A549 (cell line): ENCODE measurements at regions not wholly inside any gene's neighbourhood (a gene's known extent, or its start where the extent isn't known, plus 50 kb on each side); places are given as distances from the start of the nearest gene placed in this dataset.
"Not testable (repeated sequence)": the region's sequence is repeated elsewhere in the genome, so short reads cannot be mapped to it uniquely, and the experiment has no call there.

Experiments used
- ATAC-seq, 2 experiments: fragments of 200-7000 bp in 1 of 2; fragments of >200 bp in 1 of 2; cut with Nextera tagmentation in 1 of 2; cut with Tn5 transposase in 1 of 2; 3 replicates each; pipeline versions ENCODE4 v1.8.0 to v1.9.1; 2018 to 2020; ENCODE audit warnings: mild to moderate bottlenecking in 1 of 2, moderate library complexity in 1 of 2
- CTCF ChIA-PET: fragments of 300-600 bp; sonication (Branson Sonifier 250); formaldehyde crosslinking; extraction: SDS; loops from one replicate; lab custom pipeline; 2021; ENCODE audit warnings: antibody characterized with exemption, inconsistent platforms; lab: Yijun Ruan, JAX
- POLR2A ChIA-PET: fragments of 350-600 bp; formaldehyde crosslinking; extraction: SDS; loops from one replicate; lab custom pipeline; 2021; ENCODE audit warnings: antibody characterized with exemption, inconsistent platforms; lab: Yijun Ruan, JAX
- DNase-seq, 2 experiments: peaks; one replicate each; pipeline versions ENCODE4 v3.0.0 to v3.0.0-alpha.2; 2011 to 2016; ENCODE audit warnings: low read depth in 1 of 2, low spot score in 1 of 2
- FAIRE-seq: peaks from 2 replicates; lab custom pipeline; 2011; peaks lifted over from hg19 to GRCh38; lab: Jason Lieb, UNC
- H3K27ac ChIP-seq, 2 experiments: fragments of >200 bp; sonication (Bioruptor Twin); formaldehyde crosslinking; 3 replicates each; pipeline ENCODE4 v1.5.1; 2016 to 2017
- H3K4me1 ChIP-seq: fragments of >200 bp; sonication (Bioruptor Twin); formaldehyde crosslinking; 3 replicates; pipeline ENCODE4 v1.6.1; 2016
- H3K4me2 ChIP-seq: fragments of >200 bp; sonication (Bioruptor Twin); formaldehyde crosslinking; 3 replicates; pipeline ENCODE4 v1.6.1; 2016
- H3K4me3 ChIP-seq: fragments of >200 bp; sonication (Bioruptor Twin); formaldehyde crosslinking; 3 replicates; pipeline ENCODE4 v1.5.1; 2016
- H3K9me3 ChIP-seq: fragments of >200 bp; sonication (Bioruptor Twin); formaldehyde crosslinking; 3 replicates; pipeline ENCODE4 v1.6.1; 2016
- CEBPB ChIP-seq, 2 experiments: fragments of >200 bp in 1 of 2; sonication (Bioruptor Twin) in 1 of 2; formaldehyde crosslinking in 1 of 2; IDR thresholded peaks; 2 replicates each; pipeline ENCODE4 v1.6.1; 2012 to 2016
- EP300 ChIP-seq, 2 experiments: fragments of >200 bp; sonication (Bioruptor Twin); formaldehyde crosslinking; IDR thresholded peaks; 2 replicates in 1 of 2; 3 replicates in 1 of 2; pipeline ENCODE4 v1.6.1; 2016 to 2017
- FOSB ChIP-seq: fragments of 250-450 bp; sonication (Bioruptor Pico); IDR thresholded peaks from 2 replicates; pipeline ENCODE4 v1.5.0; 2020; ENCODE audit warnings: mild to moderate bottlenecking, moderate library complexity
- FOSL2 ChIP-seq, 2 experiments: fragments of 450-650 bp in 1 of 2; fragments of >200 bp in 1 of 2; sonication (Bioruptor Twin) in 1 of 2; formaldehyde crosslinking; IDR thresholded peaks; 2 replicates each; pipeline versions ENCODE4 v1.5.0 to v1.6.1; 2016 to 2020; ENCODE audit warnings: mild to moderate bottlenecking in 1 of 2, moderate library complexity in 1 of 2
- FOXS1 ChIP-seq: fragments of 250-450 bp; sonication (Bioruptor Pico); IDR thresholded peaks from 2 replicates; pipeline ENCODE4 v1.5.0; 2020; ENCODE audit warnings: mild to moderate bottlenecking, moderate library complexity
- HDAC2 ChIP-seq: fragments of 200-600 bp; sonication (generic); IDR thresholded peaks from 2 replicates; pipeline ENCODE4 v1.6.1; 2016
- HEYL ChIP-seq: fragments of 250-450 bp; sonication (Bioruptor Pico); IDR thresholded peaks from 2 replicates; pipeline ENCODE4 v1.8.0; 2021; ENCODE audit warnings: mild to moderate bottlenecking, moderate library complexity
- HOXB5 ChIP-seq: fragments of 250-450 bp; sonication (Bioruptor Pico); IDR thresholded peaks from 2 replicates; pipeline ENCODE4 v1.5.0; 2020; ENCODE audit warnings: mild to moderate bottlenecking, moderate library complexity
- JUNB ChIP-seq: fragments of >200 bp; sonication (Bioruptor Twin); formaldehyde crosslinking; IDR thresholded peaks from 2 replicates; pipeline ENCODE4 v1.6.1; 2016
- KDM5A ChIP-seq: fragments of 200-600 bp; sonication (generic); IDR thresholded peaks from 2 replicates; pipeline ENCODE4 v1.6.1; 2016; ENCODE audit warnings: antibody characterized with exemption, mild to moderate bottlenecking
- MAFK ChIP-seq: fragments of 450-650 bp; IDR thresholded peaks from 2 replicates; pipeline ENCODE4 v1.6.1; 2014; ENCODE audit not compliant: partially characterized antibody
- MAZ ChIP-seq: fragments of 150-350 bp; IDR thresholded peaks from 2 replicates; pipeline ENCODE4 v1.6.1; 2014; ENCODE audit warnings: antibody characterized with exemption, low read depth, low read length, borderline replicate concordance
- RFX5 ChIP-seq: fragments of 450-650 bp; IDR thresholded peaks from 2 replicates; pipeline ENCODE4 v1.7.1; 2014; ENCODE audit warnings: antibody characterized with exemption, mild to moderate bottlenecking, moderate library complexity
- SREBF2 ChIP-seq: fragments of 450-650 bp; IDR thresholded peaks from 2 replicates; pipeline ENCODE4 v1.6.1; 2014; ENCODE audit warnings: mild to moderate bottlenecking, moderate library complexity
- ZC3H11A ChIP-seq: fragments of 450-650 bp; IDR thresholded peaks from 2 replicates; pipeline ENCODE4 v1.6.1; 2014; ENCODE audit warnings: antibody characterized with exemption, mild to moderate bottlenecking
- WGBS: methylation state at CpG from one replicate; pipeline ENCODE4 v1.1.6; 2017; ENCODE audit errors: missing lambda C conversion rate; 5-methylcytosine and 5-hydroxymethylcytosine counted together
- TF ChIP-seq, protein P1 (sequence below): fragments of 150-350 bp; IDR thresholded peaks from 2 replicates; pipeline ENCODE4 v1.6.1; 2014; ENCODE audit warnings: low read depth, mild to moderate bottlenecking, low read length
- TF ChIP-seq, protein P2 (sequence below): fragments of >200 bp; sonication (Bioruptor Twin); formaldehyde crosslinking; IDR thresholded peaks from 3 replicates; pipeline ENCODE4 v1.5.1; 2016
- TF ChIP-seq, protein P3 (sequence below): fragments of 450-650 bp; IDR thresholded peaks from 2 replicates; pipeline ENCODE4 v1.6.1; 2014; ENCODE audit warnings: antibody characterized with exemption
- TF ChIP-seq, protein P4 (sequence below): fragments of 250-450 bp; sonication (Bioruptor Pico); IDR thresholded peaks from 2 replicates; pipeline ENCODE4 v1.5.0; 2020; ENCODE audit warnings: low read depth, mild to moderate bottlenecking, moderate library complexity
- TF ChIP-seq, protein P5 (sequence below): fragments of 250-450 bp; sonication (Bioruptor Pico); IDR thresholded peaks from 2 replicates; pipeline ENCODE4 v1.5.0; 2021; ENCODE audit warnings: mild to moderate bottlenecking, moderate library complexity, borderline replicate concordance

DNA sequence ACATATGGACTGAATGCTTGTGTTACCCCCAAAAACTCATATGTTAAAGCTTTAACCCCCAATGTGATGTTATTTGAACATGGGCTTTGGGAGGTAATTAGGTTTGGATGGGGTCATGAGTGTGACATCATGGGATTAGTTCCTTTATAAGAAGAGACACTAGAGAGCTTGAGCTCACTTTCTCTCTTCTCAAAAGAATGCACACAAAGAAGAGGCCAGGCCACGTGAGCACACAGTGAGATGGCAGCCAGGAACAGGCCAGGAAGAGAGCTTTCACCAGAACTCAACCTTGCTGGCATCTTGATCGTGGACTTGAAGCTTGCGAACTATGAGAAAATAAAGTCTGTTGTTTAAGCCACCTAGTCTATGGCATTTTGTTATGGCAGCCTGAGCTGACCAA lies 360.6 kb downstream of the NR2F1-AS1 start:
- TF ChIP-seq HOXB5 (no peak), JUNB (no peak), FOSL2 (IDR thresholded peaks at IDR 0.05) (no peak), FOSL2 (CRISPR knock-in tag; IDR thresholded peaks at IDR 0.05) (no peak)
- no peak overlapping the region for H3K4me2 ChIP-seq
- ChIA-PET POLR2A (no interaction called here), CTCF (interaction anchor here (0.7 to 1.2 kb wide), 4 partner anchors 11 to 23 kb away, joined by 3 to 4 read pairs (median 4); no protein-coding TSS in a partner anchor)
- no peak for ATAC-seq
- H3K4me1 ChIP-seq: no peaks in the 10 kb centered on the region
- no peak overlapping the region for H3K27ac ChIP-seq
- FAIRE-seq: no peak
- H3K9me3 ChIP-seq: no peaks in the 10 kb centered on the region
- no peak for DNase-seq
- 79% methylated on average over 3 of the region's 3 CpGs for WGBS
- no peak overlapping the region for H3K4me3 ChIP-seq

DNA sequence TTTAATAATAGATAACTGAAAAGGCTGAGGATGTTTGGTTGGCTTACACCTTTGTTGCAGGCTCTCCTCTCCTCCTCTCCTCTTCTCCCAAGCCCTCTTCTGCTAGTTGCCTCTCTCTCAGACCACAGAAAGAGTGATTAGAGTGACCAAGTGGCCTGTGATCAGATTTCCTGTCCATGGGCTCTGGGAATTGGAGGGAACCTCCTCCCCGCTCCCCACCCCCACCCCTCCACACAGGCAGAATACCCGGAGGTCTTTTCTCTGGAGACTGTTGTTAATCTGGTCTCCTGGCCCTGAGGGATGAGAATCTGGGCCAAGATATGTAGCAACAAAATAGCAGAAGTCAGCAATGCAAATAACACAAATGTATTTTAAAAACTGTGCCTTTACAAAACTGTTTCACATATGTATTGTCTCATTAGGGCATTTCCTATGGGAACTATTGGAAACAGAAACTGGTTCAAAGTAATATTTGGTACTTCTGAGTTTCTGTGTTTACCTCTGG lies 361.3 kb downstream of the NR2F1-AS1 start:
- 68% methylated on average over 2 of the region's 2 CpGs for WGBS
- no peak overlapping the region for H3K27ac ChIP-seq
- FAIRE-seq: no peak
- no peak for ATAC-seq
- H3K4me1 ChIP-seq: no peaks in the 10 kb centered on the region
- CTCF ChIA-PET: interaction anchor here (0.7 to 1.2 kb wide), 3 partner anchors 12 to 24 kb away, joined by 3 to 4 read pairs (median 3); no protein-coding TSS in a partner anchor
- no peaks in the 10 kb centered on the region for H3K9me3 ChIP-seq
- H3K4me2 ChIP-seq: no peak overlapping the region
- POLR2A ChIA-PET: no interaction called here
- TF ChIP-seq MAZ: no peak
- TF ChIP-seq CEBPB (IDR thresholded peaks at IDR 0.05): no peak
- H3K4me3 ChIP-seq: no peak overlapping the region
- DNase-seq: no peak

DNA sequence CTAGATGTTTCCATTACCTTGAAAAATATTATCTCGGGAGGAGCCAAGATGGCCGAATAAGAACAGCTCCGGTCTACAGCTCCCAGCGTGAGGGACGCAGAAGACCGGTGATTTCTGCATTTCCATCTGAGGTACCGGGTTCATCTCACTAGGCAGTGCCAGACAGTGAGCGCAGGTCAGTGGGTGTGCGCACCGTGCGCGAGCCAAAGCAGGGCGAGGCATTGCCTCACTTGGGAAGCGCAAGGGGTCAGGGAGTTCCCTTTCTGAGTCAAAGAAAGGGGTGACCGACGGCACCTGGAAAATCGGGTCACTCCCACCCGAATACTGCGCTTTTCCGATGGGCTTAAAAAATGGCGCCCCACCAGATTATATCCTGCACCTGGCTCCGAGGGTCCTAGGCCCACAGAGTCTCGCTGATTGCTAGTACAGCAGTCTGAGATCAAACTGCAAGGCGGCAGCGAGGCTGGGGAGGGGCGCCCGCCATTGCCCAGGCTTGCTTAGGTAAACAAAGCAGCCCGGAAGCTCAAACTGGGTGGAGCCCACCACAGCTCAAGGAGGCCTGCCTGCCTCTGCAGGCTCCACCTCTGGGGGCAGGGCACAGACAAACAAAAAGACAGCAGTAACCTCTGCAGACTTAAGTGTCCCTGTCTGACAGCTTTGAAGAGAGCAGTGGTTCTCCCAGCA lies 367.8 kb downstream of the NR2F1-AS1 start:
- H3K4me1 ChIP-seq, CTCF ChIA-PET, DNase-seq, POLR2A ChIA-PET, ATAC-seq, H3K9me3 ChIP-seq, H3K27ac ChIP-seq, H3K4me3 ChIP-seq, FAIRE-seq, H3K4me2 ChIP-seq: not testable (repeated sequence)
- WGBS: 90% methylated on average over 23 of the region's 28 CpGs

GRCh38 chr5:93209476-93209875 lies 371.5 kb downstream of the NR2F1-AS1 start:
- Histone ChIP-seq H3K27ac (no peak overlapping the region), H3K4me1 (no peaks in the 10 kb centered on the region), H3K9me3 (no peaks in the 10 kb centered on the region), H3K4me2 (no peak overlapping the region), H3K4me3 (no peak overlapping the region)
- FAIRE-seq: no peak
- ChIA-PET POLR2A (no interaction called here), CTCF (interaction anchor here (3.2 kb wide), 1 partner anchor 9 kb away, joined by 8 read pairs; no protein-coding TSS in a partner anchor)
- no peak for ATAC-seq
- 84% methylated on average over 4 of the region's 4 CpGs for WGBS
- TF ChIP-seq SREBF2: no peak
- TF ChIP-seq EP300 (IDR thresholded peaks at IDR 0.05): no peak
- TF ChIP-seq HDAC2: no peak
- TF ChIP-seq, protein P1, sequence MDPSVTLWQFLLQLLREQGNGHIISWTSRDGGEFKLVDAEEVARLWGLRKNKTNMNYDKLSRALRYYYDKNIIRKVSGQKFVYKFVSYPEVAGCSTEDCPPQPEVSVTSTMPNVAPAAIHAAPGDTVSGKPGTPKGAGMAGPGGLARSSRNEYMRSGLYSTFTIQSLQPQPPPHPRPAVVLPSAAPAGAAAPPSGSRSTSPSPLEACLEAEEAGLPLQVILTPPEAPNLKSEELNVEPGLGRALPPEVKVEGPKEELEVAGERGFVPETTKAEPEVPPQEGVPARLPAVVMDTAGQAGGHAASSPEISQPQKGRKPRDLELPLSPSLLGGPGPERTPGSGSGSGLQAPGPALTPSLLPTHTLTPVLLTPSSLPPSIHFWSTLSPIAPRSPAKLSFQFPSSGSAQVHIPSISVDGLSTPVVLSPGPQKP: no peak
- no peak for TF ChIP-seq FOSB (CRISPR knock-in tag)
- no peak for TF ChIP-seq JUNB
- no peak for TF ChIP-seq ZC3H11A
- TF ChIP-seq HEYL (CRISPR knock-in tag): no peak
- TF ChIP-seq KDM5A: no peak
- TF ChIP-seq, protein P2, sequence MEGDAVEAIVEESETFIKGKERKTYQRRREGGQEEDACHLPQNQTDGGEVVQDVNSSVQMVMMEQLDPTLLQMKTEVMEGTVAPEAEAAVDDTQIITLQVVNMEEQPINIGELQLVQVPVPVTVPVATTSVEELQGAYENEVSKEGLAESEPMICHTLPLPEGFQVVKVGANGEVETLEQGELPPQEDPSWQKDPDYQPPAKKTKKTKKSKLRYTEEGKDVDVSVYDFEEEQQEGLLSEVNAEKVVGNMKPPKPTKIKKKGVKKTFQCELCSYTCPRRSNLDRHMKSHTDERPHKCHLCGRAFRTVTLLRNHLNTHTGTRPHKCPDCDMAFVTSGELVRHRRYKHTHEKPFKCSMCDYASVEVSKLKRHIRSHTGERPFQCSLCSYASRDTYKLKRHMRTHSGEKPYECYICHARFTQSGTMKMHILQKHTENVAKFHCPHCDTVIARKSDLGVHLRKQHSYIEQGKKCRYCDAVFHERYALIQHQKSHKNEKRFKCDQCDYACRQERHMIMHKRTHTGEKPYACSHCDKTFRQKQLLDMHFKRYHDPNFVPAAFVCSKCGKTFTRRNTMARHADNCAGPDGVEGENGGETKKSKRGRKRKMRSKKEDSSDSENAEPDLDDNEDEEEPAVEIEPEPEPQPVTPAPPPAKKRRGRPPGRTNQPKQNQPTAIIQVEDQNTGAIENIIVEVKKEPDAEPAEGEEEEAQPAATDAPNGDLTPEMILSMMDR: no peak
- no peak for TF ChIP-seq RFX5
- TF ChIP-seq, protein P3, sequence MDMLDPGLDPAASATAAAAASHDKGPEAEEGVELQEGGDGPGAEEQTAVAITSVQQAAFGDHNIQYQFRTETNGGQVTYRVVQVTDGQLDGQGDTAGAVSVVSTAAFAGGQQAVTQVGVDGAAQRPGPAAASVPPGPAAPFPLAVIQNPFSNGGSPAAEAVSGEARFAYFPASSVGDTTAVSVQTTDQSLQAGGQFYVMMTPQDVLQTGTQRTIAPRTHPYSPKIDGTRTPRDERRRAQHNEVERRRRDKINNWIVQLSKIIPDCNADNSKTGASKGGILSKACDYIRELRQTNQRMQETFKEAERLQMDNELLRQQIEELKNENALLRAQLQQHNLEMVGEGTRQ: no peak
- TF ChIP-seq, protein P4, sequence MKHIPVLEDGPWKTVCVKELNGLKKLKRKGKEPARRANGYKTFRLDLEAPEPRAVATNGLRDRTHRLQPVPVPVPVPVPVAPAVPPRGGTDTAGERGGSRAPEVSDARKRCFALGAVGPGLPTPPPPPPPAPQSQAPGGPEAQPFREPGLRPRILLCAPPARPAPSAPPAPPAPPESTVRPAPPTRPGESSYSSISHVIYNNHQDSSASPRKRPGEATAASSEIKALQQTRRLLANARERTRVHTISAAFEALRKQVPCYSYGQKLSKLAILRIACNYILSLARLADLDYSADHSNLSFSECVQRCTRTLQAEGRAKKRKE (CRISPR knock-in tag): no peak
- no peak for TF ChIP-seq FOXS1 (CRISPR knock-in tag)
- no peak for TF ChIP-seq FOSL2 (IDR thresholded peaks at IDR 0.05)
- TF ChIP-seq FOSL2 (CRISPR knock-in tag; IDR thresholded peaks at IDR 0.05): no peak
- no peak for TF ChIP-seq MAFK
- TF ChIP-seq, protein P5, sequence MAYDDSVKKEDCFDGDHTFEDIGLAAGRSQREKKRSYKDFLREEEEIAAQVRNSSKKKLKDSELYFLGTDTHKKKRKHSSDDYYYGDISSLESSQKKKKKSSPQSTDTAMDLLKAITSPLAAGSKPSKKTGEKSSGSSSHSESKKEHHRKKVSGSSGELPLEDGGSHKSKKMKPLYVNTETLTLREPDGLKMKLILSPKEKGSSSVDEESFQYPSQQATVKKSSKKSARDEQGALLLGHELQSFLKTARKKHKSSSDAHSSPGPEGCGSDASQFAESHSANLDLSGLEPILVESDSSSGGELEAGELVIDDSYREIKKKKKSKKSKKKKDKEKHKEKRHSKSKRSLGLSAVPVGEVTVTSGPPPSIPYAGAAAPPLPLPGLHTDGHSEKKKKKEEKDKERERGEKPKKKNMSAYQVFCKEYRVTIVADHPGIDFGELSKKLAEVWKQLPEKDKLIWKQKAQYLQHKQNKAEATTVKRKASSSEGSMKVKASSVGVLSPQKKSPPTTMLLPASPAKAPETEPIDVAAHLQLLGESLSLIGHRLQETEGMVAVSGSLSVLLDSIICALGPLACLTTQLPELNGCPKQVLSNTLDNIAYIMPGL: no peak
- DNase-seq: no peak
